DND-41 (cell line): ENCODE measurements at regions not wholly inside any gene's neighbourhood (a gene's known extent, or its start where the extent isn't known, plus 50 kb on each side); places are given as distances from the start of the nearest gene placed in this dataset.

Experiments
- ATAC-seq: fragments of 200-7000 bp; cut with Tn5 transposase; 3 replicates; pipeline ENCODE4 v1.9.1; 2021; ENCODE audit warnings: low read depth; ENCODE audit not compliant: insufficient read depth
- DNase-seq: peaks from one replicate; pipeline ENCODE4 v3.0.0-alpha.2; 2020
- H2AFZ ChIP-seq: 2 replicates; pipeline ENCODE4 v1.6.0; 2012; ENCODE audit warnings: low read depth, low read length
- H3K27ac ChIP-seq: 2 replicates; pipeline ENCODE4 v1.5.1; 2012; ENCODE audit warnings: low read length, inconsistent platforms
- H3K27me3 ChIP-seq: fragments of 200-600 bp; sonication (generic); 2 replicates; pipeline ENCODE4 v1.6.0; 2012; ENCODE audit warnings: low read length, mild to moderate bottlenecking, inconsistent platforms; ENCODE audit not compliant: insufficient read depth, poor library complexity
- H3K36me3 ChIP-seq: 2 replicates; pipeline ENCODE4 v1.5.1; 2012; ENCODE audit warnings: low read length, inconsistent platforms; ENCODE audit not compliant: insufficient read depth
- H3K4me1 ChIP-seq: 2 replicates; pipeline ENCODE4 v1.5.1; 2012; ENCODE audit warnings: mild to moderate bottlenecking, low read length; ENCODE audit not compliant: insufficient read depth
- H3K4me2 ChIP-seq: 2 replicates; pipeline ENCODE4 v1.6.0; 2012; ENCODE audit warnings: mild to moderate bottlenecking, moderate library complexity, low read length, inconsistent platforms; ENCODE audit not compliant: insufficient read depth
- H3K4me3 ChIP-seq, 2 experiments: fragments of 200-600 bp in 1 of 2; shearing (Covaris generic) in 1 of 2; 2 replicates each; pipeline ENCODE4 v1.5.1; 2012 to 2016; ENCODE audit warnings: inconsistent platforms in 2 of 2, low read length in 2 of 2, mild to moderate bottlenecking in 2 of 2, low read depth in 1 of 2, moderate library complexity in 1 of 2
- H3K79me2 ChIP-seq: 2 replicates; pipeline ENCODE4 v1.6.0; 2012; ENCODE audit warnings: low read length, inconsistent platforms; ENCODE audit not compliant: insufficient read depth
- H3K9ac ChIP-seq: 2 replicates; pipeline ENCODE4 v1.6.0; 2012; ENCODE audit warnings: low read depth, mild to moderate bottlenecking, inconsistent platforms, low read length, moderate library complexity
- H3K9me3 ChIP-seq: 2 replicates; pipeline ENCODE4 v1.5.1; 2012; ENCODE audit warnings: low read length, moderate library complexity, mild to moderate bottlenecking, inconsistent platforms; ENCODE audit not compliant: insufficient read depth, severe bottlenecking
- H4K20me1 ChIP-seq: 2 replicates; pipeline ENCODE4 v1.6.0; 2012; ENCODE audit warnings: low read length; ENCODE audit not compliant: insufficient read depth
- EZH2 ChIP-seq: IDR thresholded peaks from 3 replicates; pipeline ENCODE4 v1.6.1; 2012; ENCODE audit warnings: borderline replicate concordance, low read depth, mild to moderate bottlenecking, moderate library complexity, low read length, inconsistent platforms; ENCODE audit not compliant: severe bottlenecking
- TF ChIP-seq, protein P1 (sequence below): IDR thresholded peaks from 2 replicates; pipeline ENCODE4 v1.5.1; 2012; ENCODE audit warnings: borderline replicate concordance, low read length, moderate library complexity, mild to moderate bottlenecking; ENCODE audit not compliant: poor library complexity, severe bottlenecking; ENCODE audit errors: extremely low read depth

DNA sequence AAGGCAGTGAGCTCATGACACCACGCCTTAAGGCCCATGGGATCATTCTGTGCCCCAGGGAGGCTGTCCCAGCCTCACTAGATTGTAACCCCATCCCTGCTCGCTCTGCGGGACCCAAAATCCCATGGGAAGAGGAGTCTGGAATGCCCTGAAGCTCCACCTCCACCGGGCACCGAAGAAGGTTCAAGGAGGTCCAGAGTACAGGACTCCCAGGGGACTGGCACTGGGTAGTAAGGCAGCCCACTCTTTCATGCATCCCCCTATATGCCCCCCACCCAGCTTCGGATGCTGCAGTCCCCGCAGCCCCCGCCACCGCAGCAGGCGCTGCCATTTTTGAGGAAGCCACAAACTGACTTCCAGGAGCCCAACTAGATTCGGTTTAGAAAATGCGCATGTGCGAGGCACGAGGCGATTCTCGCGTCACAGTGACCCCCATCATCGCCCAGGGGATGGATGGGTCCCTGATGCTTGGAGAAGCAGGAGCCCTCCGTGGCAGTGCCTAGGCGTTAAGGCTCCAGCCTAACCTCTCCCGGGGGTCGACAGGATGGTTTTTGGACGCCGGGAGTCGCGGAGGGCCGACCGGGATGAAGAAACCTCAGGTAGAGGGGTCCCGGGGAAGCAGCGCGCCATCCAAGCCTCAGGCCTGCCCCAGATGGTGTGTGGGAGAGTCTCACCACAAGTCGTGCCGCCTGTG is 1681.0 kb downstream of the TP53TG3F start:
- Histone ChIP-seq H3K9me3 (peaks cover 13% of the 10 kb centered on the region), H3K27me3 (no peaks in the 10 kb centered on the region), H4K20me1 (no peaks in the 10 kb centered on the region), H3K4me3 (no peak overlapping the region), H3K4me2 (no peak overlapping the region), H3K4me1 (no peaks in the 10 kb centered on the region), H3K36me3 (no peaks in the 10 kb centered on the region), H2AFZ (no peak overlapping the region), H3K9ac (no peak overlapping the region), H3K27ac (no peak overlapping the region), H3K79me2 (no peaks in the 10 kb centered on the region)
- TF ChIP-seq, protein P1, sequence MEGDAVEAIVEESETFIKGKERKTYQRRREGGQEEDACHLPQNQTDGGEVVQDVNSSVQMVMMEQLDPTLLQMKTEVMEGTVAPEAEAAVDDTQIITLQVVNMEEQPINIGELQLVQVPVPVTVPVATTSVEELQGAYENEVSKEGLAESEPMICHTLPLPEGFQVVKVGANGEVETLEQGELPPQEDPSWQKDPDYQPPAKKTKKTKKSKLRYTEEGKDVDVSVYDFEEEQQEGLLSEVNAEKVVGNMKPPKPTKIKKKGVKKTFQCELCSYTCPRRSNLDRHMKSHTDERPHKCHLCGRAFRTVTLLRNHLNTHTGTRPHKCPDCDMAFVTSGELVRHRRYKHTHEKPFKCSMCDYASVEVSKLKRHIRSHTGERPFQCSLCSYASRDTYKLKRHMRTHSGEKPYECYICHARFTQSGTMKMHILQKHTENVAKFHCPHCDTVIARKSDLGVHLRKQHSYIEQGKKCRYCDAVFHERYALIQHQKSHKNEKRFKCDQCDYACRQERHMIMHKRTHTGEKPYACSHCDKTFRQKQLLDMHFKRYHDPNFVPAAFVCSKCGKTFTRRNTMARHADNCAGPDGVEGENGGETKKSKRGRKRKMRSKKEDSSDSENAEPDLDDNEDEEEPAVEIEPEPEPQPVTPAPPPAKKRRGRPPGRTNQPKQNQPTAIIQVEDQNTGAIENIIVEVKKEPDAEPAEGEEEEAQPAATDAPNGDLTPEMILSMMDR: no peak
- TF ChIP-seq EZH2: no peak
- DNase-seq: no peak
- no peak for ATAC-seq

GRCh38 chr16:35141303-35141702 is 1681.9 kb downstream of the TP53TG3F start:
- Histone ChIP-seq H3K27me3 (no peaks in the 10 kb centered on the region), H3K9ac (no peak overlapping the region), H3K27ac (no peak overlapping the region), H2AFZ (no peak overlapping the region), H4K20me1 (no peaks in the 10 kb centered on the region), H3K4me1 (no peaks in the 10 kb centered on the region), H3K9me3 (peaks cover 14% of the 10 kb centered on the region), H3K4me3 (no peak overlapping the region), H3K79me2 (no peaks in the 10 kb centered on the region), H3K4me2 (no peak overlapping the region), H3K36me3 (no peaks in the 10 kb centered on the region)
- no peak for TF ChIP-seq EZH2
- TF ChIP-seq, protein P1: no peak
- DNase-seq (no peak), ATAC-seq (no peak)

GRCh38 chr16:35142147-35142808 is 1682.9 kb downstream of the TP53TG3F start:
- no peak for ATAC-seq
- Histone ChIP-seq H3K9me3 (peaks cover 20% of the 10 kb centered on the region), H3K9ac (no peak overlapping the region), H3K4me1 (no peaks in the 10 kb centered on the region), H2AFZ (no peak overlapping the region), H3K4me2 (no peak overlapping the region), H3K79me2 (no peaks in the 10 kb centered on the region), H3K4me3 (no peak overlapping the region), H3K27ac (no peak overlapping the region), H4K20me1 (no peaks in the 10 kb centered on the region), H3K27me3 (no peaks in the 10 kb centered on the region), H3K36me3 (no peaks in the 10 kb centered on the region)
- TF ChIP-seq, protein P1: no peak
- no peak for TF ChIP-seq EZH2
- no peak for DNase-seq
